ENCODE measurements at regions not wholly inside any gene's neighbourhood (a gene's known extent, or its start where the extent isn't known, plus 50 kb on each side); places are given as distances from the start of the nearest gene placed in this dataset.

GRCh38 chr14:45377166-45377565 is 124.2 kb upstream of the MIS18BP1 start:
- ChIA-PET CTCF (no interaction called here), POLR2A (no interaction called here)
- Mint-ChIP-seq H3K9me3 (ENCODE audit: unreplicated experiment) (no peaks in the 10 kb centered on the region), H3K4me1 (ENCODE audit: low read depth, unreplicated experiment) (no peaks in the 10 kb centered on the region), H3K27me3 (ENCODE audit: insufficient read depth, unreplicated experiment) (no peaks in the 10 kb centered on the region), H3K4me3 (ENCODE audit: unreplicated experiment) (no peak overlapping the region), H3K36me3 (ENCODE audit: insufficient read depth, unreplicated experiment) (no peaks in the 10 kb centered on the region), H3K27ac (ENCODE audit: unreplicated experiment) (no peak overlapping the region)
- H3K9me3 ChIP-seq, result no peaks in the 10 kb centered on the region
- no TSS peak for BruUV-seq (replicated peaks)
- H3K27me3 ChIP-seq (replicated peaks; ENCODE audit: control insufficient read depth, insufficient read depth, low read length), result no peaks in the 10 kb centered on the region
- H3K36me3 ChIP-seq (ENCODE audit: control insufficient read depth, insufficient read depth, low read length), result no peaks in the 10 kb centered on the region
- DNase-seq, result no peak
- H3K4me3 ChIP-seq (ENCODE audit: low read depth, low read length), result no peak overlapping the region
- no peaks in the 10 kb centered on the region for H3K4me1 ChIP-seq
- TF ChIP-seq CTCF (IDR thresholded peaks at IDR 0.05; ENCODE audit: insufficient read depth in 1 of 2, low read depth in 1 of 2, low read length in 1 of 2, severe bottlenecking in 1 of 2, unreplicated experiment in 1 of 2), result no peak
- intact Hi-C loops (cut with micrococcal nuclease; ENCODE audit: unreplicated experiment), result no loop called here

GRCh38 chr14:45373877-45374276 is 120.9 kb upstream of the MIS18BP1 start:
- intact Hi-C loops (cut with micrococcal nuclease; ENCODE audit: unreplicated experiment), result no loop called here
- no peak overlapping the region for H3K4me3 Mint-ChIP-seq (ENCODE audit: unreplicated experiment)

GRCh38 chr14:45364565-45365156 is 111.7 kb upstream of the MIS18BP1 start:
- peaks cover 6% of the 10 kb centered on the region for H3K27me3 Mint-ChIP-seq (ENCODE audit: insufficient read depth, unreplicated experiment)
- POLR2A ChIA-PET, result no interaction called here
- CTCF ChIA-PET, result no interaction called here
- no peak overlapping the region for H3K4me3 Mint-ChIP-seq (ENCODE audit: unreplicated experiment)
- Histone ChIP-seq H3K4me1 (no peaks in the 10 kb centered on the region), H3K27me3 (replicated peaks; ENCODE audit: control insufficient read depth, insufficient read depth, low read length) (no peaks in the 10 kb centered on the region), H3K36me3 (ENCODE audit: control insufficient read depth, insufficient read depth, low read length) (no peaks in the 10 kb centered on the region), H3K4me3 (ENCODE audit: low read depth, low read length) (no peak overlapping the region), H3K9me3 (no peaks in the 10 kb centered on the region)
- no peak overlapping the region for H3K27ac Mint-ChIP-seq (ENCODE audit: unreplicated experiment)
- H3K9me3 Mint-ChIP-seq (ENCODE audit: unreplicated experiment), result no peaks in the 10 kb centered on the region
- intact Hi-C loops (cut with micrococcal nuclease; ENCODE audit: unreplicated experiment), result no loop called here
- H3K4me1 Mint-ChIP-seq (ENCODE audit: low read depth, unreplicated experiment), result no peaks in the 10 kb centered on the region
- no TSS peak for BruUV-seq (replicated peaks)
- no peaks in the 10 kb centered on the region for H3K36me3 Mint-ChIP-seq (ENCODE audit: insufficient read depth, unreplicated experiment)
- no peak for DNase-seq
- TF ChIP-seq CTCF (IDR thresholded peaks at IDR 0.05; ENCODE audit: insufficient read depth in 1 of 2, low read depth in 1 of 2, low read length in 1 of 2, severe bottlenecking in 1 of 2, unreplicated experiment in 1 of 2), result no peak

More at GRCh38 chr14:45373877-45374276, 120.9 kb upstream of the MIS18BP1 start:
- no peaks in the 10 kb centered on the region for H3K4me1 Mint-ChIP-seq (ENCODE audit: low read depth, unreplicated experiment)
- no peaks in the 10 kb centered on the region for H3K9me3 Mint-ChIP-seq (ENCODE audit: unreplicated experiment)
- Histone ChIP-seq H3K4me3 (ENCODE audit: low read depth, low read length) (no peak overlapping the region), H3K4me1 (no peaks in the 10 kb centered on the region), H3K36me3 (ENCODE audit: control insufficient read depth, insufficient read depth, low read length) (no peaks in the 10 kb centered on the region), H3K9me3 (no peaks in the 10 kb centered on the region), H3K27me3 (replicated peaks; ENCODE audit: control insufficient read depth, insufficient read depth, low read length) (no peaks in the 10 kb centered on the region)
- no TSS peak for BruUV-seq (replicated peaks)
- POLR2A ChIA-PET, result no interaction called here
- CTCF ChIA-PET, result no interaction called here
- DNase-seq, result no peak
- TF ChIP-seq CTCF (IDR thresholded peaks at IDR 0.05; ENCODE audit: insufficient read depth in 1 of 2, low read depth in 1 of 2, low read length in 1 of 2, severe bottlenecking in 1 of 2, unreplicated experiment in 1 of 2), result no peak
- H3K36me3 Mint-ChIP-seq (ENCODE audit: insufficient read depth, unreplicated experiment), result no peaks in the 10 kb centered on the region
- no peaks in the 10 kb centered on the region for H3K27me3 Mint-ChIP-seq (ENCODE audit: insufficient read depth, unreplicated experiment)
- no peak overlapping the region for H3K27ac Mint-ChIP-seq (ENCODE audit: unreplicated experiment)
